Ammon's horn (tissue), 1 donor: ENCODE measurements at regions not wholly inside any gene's neighbourhood (a gene's known extent, or its start where the extent isn't known, plus 50 kb on each side); places are given as distances from the start of the nearest gene placed in this dataset.

Experiments used
- DNase-seq: peaks from one replicate; pipeline ENCODE4 v3.0.0-alpha.2; 2016; ENCODE audit warnings: low spot score

- peak; percentile 36 for DNase-seq
These were observed 303.3 kb upstream of the MMS22L start for GRCh38 chr6:97586344-97586743.

GRCh38 chr6:97591955-97592354 lies 308.9 kb upstream of the MMS22L start:
- DNase-seq = no peak

GRCh38 chr6:97594844-97595243 lies 311.8 kb upstream of the MMS22L start:
- no peak for DNase-seq

GRCh38 chr6:97621111-97621510 lies 338.1 kb upstream of the MMS22L start:
- DNase-seq = no peak

DNA sequence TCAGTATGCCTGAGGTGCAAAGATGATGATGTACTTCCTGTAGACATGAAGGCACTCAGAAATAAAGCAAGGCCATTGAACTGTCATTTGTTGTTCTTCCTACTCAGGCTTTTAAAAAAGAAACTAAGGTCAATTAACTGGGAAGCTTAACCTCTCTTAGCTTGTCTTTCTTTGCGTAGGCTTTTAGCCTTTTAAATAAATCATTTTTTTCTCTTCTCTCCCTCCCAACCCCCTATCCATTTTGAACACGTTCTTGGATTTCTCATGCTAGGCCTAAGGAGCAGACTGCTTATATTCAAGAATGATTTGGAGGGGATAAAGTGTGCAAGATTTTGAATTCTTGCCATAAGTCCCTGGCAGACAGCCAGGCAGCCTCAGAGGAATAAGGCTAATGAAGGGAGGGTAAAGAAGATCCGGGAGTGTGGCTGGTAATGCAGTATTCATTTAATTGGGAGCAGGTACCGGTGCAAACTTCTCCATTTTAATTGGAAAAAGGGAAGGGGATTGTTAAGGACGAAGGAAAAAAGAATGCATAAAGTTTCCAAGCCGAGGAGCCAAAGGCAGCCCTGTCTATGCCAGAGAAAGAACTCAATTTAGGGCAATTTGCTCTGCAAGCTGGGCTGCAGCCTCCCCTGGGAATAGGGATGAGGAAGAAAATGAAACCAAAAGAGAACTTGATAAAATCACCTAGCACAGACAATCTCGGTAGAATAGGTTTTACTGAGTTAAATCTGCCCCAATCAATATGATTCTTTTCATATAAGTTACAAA lies 343.8 kb upstream of the MMS22L start:
- peak; percentile 53 for DNase-seq

- DNase-seq = no peak
These were observed 346.2 kb upstream of the MMS22L start for GRCh38 chr6:97629180-97629579.

DNA sequence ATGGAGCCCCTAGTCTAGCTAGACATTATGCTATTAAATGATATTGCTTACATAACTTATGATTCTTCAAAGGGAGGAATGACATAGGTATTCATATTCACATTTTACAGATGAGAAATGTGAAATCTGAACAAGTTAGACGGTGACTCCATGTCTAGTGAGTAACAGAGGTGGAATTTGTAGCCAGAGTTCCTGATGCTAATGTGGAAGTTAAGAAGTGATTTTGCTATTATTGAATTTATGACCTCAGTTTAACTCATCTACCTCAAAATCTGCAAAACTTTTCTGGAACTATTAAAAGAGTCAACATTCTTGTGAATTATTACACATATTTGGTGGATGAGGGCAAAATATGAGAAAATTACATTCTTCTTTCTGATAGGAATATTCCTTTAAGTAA lies 347.6 kb upstream of the MMS22L start:
- no peak for DNase-seq

- DNase-seq = no peak
These were observed 349.3 kb upstream of the MMS22L start for GRCh38 chr6:97632341-97632740.

DNA sequence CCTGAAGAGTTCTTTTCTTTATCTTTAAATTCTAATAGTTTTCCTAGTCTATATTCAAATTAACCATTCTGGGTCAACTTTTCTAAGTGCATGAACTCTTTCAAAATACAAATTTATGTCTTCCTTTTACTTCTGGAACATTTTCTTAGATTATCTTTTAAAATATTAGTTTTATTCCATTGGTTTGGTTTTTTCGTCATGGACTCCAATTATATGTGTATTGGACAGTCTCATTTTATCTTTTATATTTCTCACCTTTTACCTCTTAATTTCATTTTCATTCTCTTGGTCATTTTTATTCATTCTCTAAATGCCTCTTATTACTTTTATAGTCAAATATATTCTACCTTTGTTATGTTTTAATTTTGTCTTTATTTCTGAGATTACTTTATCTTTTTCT lies 356.7 kb upstream of the MMS22L start:
- DNase-seq = no peak

DNA sequence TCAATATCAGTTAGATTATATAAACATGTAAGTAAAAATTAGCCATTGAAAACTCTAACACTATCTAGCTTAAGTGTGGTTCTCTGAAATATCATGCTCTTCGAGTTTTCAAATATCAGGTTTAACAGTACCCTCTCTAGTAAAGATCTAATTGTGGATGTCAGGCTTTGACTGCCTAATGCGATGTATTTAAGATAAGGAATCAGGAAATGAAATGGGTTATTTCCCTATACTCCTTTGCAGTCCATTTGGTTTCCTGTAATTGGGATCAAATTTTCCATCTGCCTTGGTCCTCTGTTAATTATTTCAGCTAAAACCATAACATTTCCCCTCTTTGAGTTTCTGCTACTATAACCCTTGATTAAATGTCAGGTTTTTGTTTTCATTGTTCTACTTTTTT lies 361.3 kb upstream of the MMS22L start:
- DNase-seq = no peak

GRCh38 chr6:97645757-97646156 lies 362.7 kb upstream of the MMS22L start:
- no peak for DNase-seq

- no peak for DNase-seq
These were observed 370.1 kb upstream of the MMS22L start for GRCh38 chr6:97653076-97653475.

GRCh38 chr6:97653517-97653916 lies 370.5 kb upstream of the MMS22L start:
- DNase-seq = no peak

GRCh38 chr6:97654674-97655073 lies 371.7 kb upstream of the MMS22L start:
- no peak for DNase-seq

DNA sequence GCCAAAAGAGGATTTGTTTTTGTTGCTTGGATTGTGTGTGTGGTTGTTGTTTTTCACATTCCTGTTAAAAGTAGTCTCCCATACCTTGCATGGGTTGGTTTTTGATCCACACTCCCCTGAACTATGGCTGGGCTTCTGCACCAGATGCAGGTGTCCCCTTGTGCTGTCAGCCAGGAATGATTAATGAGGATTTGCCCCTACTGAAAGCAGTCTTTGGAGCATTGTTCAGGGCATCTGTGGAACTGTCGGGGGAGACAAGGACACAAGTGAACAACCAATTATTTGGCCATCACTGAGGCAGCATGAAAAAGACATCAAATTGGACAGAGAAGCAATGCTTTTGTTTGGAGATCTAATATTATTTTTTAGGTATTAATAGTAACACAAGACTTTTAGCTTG lies 373.2 kb upstream of the MMS22L start:
- DNase-seq = peak; percentile 24

GRCh38 chr6:97656706-97657350 lies 373.8 kb upstream of the MMS22L start:
- DNase-seq = no peak

DNA sequence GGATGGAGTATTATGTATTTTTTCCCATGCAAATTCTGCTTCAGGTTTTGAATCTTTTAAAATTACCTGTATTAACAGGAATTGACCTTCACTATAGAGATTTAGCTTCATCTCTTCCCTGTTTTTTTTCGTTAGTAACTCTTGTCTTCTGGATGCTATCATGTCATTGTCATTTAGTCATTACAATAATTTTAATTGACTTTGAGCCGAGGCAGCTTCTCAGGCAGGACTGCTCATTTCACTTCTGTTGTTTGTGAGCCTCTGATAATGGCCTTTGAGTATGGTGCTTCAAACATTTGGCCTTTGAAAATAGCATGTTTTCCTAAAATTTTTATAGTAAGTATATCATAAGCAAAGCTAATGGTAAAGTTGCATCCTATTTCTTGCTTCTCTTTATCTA lies 375.1 kb upstream of the MMS22L start:
- DNase-seq = no peak

DNA sequence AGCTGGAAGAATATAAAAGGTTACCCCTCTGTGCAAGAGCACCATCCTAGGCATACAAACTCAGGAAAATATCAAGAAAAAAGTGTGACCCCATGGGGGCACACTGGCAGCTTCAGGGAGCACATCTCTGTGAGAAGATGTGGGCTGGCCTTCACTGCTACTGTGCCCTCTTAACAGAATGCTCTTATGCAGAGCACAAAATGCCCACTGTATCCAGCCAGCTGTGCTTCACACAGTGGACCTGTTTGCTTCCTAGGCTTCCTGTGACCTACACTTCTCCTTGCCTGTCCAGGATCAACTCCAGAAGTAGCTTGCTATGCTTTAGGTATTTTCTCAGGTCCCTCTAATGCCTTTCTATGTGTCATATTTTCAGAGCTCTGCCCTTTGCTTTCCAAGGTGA lies 380.2 kb upstream of the MMS22L start:
- DNase-seq = peak; percentile 24

GRCh38 chr6:97665446-97665845 lies 382.4 kb upstream of the MMS22L start:
- no peak for DNase-seq

- no peak for DNase-seq
These were observed 383.9 kb upstream of the MMS22L start for GRCh38 chr6:97666889-97667288.

DNA sequence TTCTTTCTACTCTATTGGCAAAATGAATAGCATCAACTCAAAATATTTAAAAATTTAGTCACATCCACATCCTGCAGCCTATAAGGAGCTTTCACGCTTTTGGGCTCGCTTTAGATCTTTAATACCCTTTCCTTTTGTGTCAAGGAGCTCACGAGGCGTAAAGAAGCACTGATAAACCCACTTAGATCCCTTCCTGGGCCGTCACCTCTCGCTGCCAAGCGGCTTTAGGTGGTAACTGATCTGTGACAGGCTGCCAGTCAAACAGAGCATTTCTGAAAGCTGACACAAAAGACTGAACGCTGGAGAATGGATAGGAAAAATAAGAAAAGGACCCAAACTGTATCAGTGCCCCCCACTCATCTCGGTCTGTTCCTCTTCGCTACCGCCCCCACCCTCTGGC lies 385.7 kb upstream of the MMS22L start:
- peak; percentile 40 for DNase-seq

- DNase-seq = peak; percentile 85
These were observed 386.4 kb upstream of the MMS22L start for GRCh38 chr6:97669191-97670031.

DNA sequence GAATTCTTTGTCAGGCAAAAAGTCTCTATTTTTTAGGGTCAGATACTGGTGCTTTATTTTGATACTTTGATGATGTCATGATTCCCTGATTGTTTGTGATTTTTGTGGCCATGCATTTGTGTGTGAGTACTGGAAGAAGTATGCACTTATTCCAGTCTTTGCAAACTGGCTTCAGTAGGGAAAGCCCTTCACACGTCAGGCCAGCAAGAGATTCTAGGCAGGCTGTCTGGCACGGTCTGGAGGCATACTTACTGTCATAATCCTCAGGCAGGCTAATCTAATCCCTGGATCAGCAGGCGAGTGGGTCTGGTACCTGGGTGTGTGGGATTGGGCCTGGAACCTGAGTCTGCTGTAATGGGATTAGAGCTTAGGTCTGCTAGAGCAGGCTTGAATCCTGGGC lies 391.8 kb upstream of the MMS22L start:
- DNase-seq = no peak
